Small intestine (tissue), 7 donors: ENCODE measurements at regions not wholly inside any gene's neighbourhood (a gene's known extent, or its start where the extent isn't known, plus 50 kb on each side); places are given as distances from the start of the nearest gene placed in this dataset.

Experiments
- DNase-seq, 2 donors: peaks; one replicate each; pipeline versions ENCODE4 v3.0.0 to v3.0.0-alpha.2; 2013
- FAIRE-seq: peaks from 2 replicates; lab custom pipeline; 2012; peaks lifted over from hg19 to GRCh38; lab: Jason Lieb, UNC
- H3K27ac ChIP-seq, 3 donors: one replicate each; pipeline ENCODE4 v1.5.1; 2013; ENCODE audit warnings: low read length in 2 of 3, mild to moderate bottlenecking in 2 of 3, control low read depth in 1 of 3, inconsistent platforms in 1 of 3, low read depth in 1 of 3, moderate library complexity in 1 of 3
- H3K27me3 ChIP-seq, 3 donors: one replicate each; pipeline ENCODE4 v1.6.1; 2013; ENCODE audit warnings: low read length in 3 of 3, inconsistent platforms in 1 of 3; ENCODE audit not compliant: control insufficient read depth in 3 of 3, insufficient read depth in 3 of 3
- H3K36me3 ChIP-seq, 3 donors: one replicate each; pipeline ENCODE4 v1.6.1; 2013; ENCODE audit warnings: low read length in 3 of 3, inconsistent platforms in 1 of 3, low read depth in 1 of 3, mild to moderate bottlenecking in 1 of 3, moderate library complexity in 1 of 3; ENCODE audit not compliant: control insufficient read depth in 3 of 3, insufficient read depth in 2 of 3
- H3K4me1 ChIP-seq, 3 donors: one replicate each; pipeline ENCODE4 v1.6.1; 2013; ENCODE audit warnings: low read length in 2 of 3, inconsistent platforms in 1 of 3, low read depth in 1 of 3, mild to moderate bottlenecking in 1 of 3, moderate library complexity in 1 of 3; ENCODE audit not compliant: control insufficient read depth in 3 of 3, insufficient read depth in 2 of 3
- H3K4me3 ChIP-seq, 3 donors: one replicate each; pipeline ENCODE4 v1.5.1; 2013; ENCODE audit warnings: low read length in 3 of 3, control low read depth in 1 of 3, inconsistent platforms in 1 of 3, low read depth in 1 of 3, mild to moderate bottlenecking in 1 of 3, moderate library complexity in 1 of 3
- H3K9me3 ChIP-seq, 2 donors: one replicate each; pipeline ENCODE4 v1.6.1; 2013; ENCODE audit warnings: low read depth in 1 of 2, low read length in 1 of 2; ENCODE audit not compliant: control insufficient read depth in 2 of 2, insufficient read depth in 1 of 2
- WGBS, 3 donors: extraction: QIAGEN DNeasy Blood & Tissue Kit; methylation state at CpG; one replicate each; pipeline ENCODE4 v1.1.7; 2013; 5-methylcytosine and 5-hydroxymethylcytosine counted together
- donor health status: healthy with polysubstance abuse.
- donor health status: control.
- donor health status: control.
- donor health status: Bipolar disorder and iron deficiency.
- donor health status: healthy.

- DNase-seq (no peak), FAIRE-seq (no peak)
- H3K4me3 ChIP-seq = no peak overlapping the region
- H3K9me3 ChIP-seq = peaks cover 0 to 4% of the 10 kb centered on the region in 2 donors
- H3K27me3 ChIP-seq = peaks cover 0 to 31% (median 6%) of the 10 kb centered on the region in 3 donors
- 58% methylated on average over 8 of the region's 8 CpGs for WGBS, 3 donors
- no peaks in the 10 kb centered on the region for H3K4me1 ChIP-seq
- no peaks in the 10 kb centered on the region for H3K36me3 ChIP-seq
- no peak overlapping the region for H3K27ac ChIP-seq
Measured at GRCh38 chr6:20033697-20034407, 178.4 kb downstream of the MBOAT1 start.

GRCh38 chr6:20034408-20034769 lies 177.9 kb downstream of the MBOAT1 start:
- Histone ChIP-seq H3K27ac (no peak overlapping the region), H3K9me3 (peaks cover 0 to 4% of the 10 kb centered on the region in 2 donors), H3K36me3 (no peaks in the 10 kb centered on the region), H3K4me3 (no peak overlapping the region), H3K4me1 (no peaks in the 10 kb centered on the region), H3K27me3 (peaks cover 0 to 31% (median 6%) of the 10 kb centered on the region in 3 donors)
- no peak for FAIRE-seq
- no peak for DNase-seq
- 12 to 34% (median 24%) methylated on average over 5 of the region's 5 CpGs for WGBS, 3 donors

GRCh38 chr6:20036141-20036677 lies 176.1 kb downstream of the MBOAT1 start:
- H3K9me3 ChIP-seq = peaks cover 0 to 7% of the 10 kb centered on the region in 2 donors
- H3K36me3 ChIP-seq = no peaks in the 10 kb centered on the region
- DNase-seq (no peak), FAIRE-seq (no peak)
- no peaks in the 10 kb centered on the region for H3K4me1 ChIP-seq
- H3K27ac ChIP-seq = no peak overlapping the region
- H3K27me3 ChIP-seq = peaks cover 0 to 21% (median 6%) of the 10 kb centered on the region in 3 donors
- WGBS, 3 donors = 80 to 90% (median 86%) methylated on average over 7 of the region's 7 CpGs
- H3K4me3 ChIP-seq = no peak overlapping the region

GRCh38 chr6:20038410-20039204 lies 173.7 kb downstream of the MBOAT1 start:
- peaks cover 0 to 5% (median 1%) of the 10 kb centered on the region in 3 donors for H3K27me3 ChIP-seq
- H3K36me3 ChIP-seq = peaks cover 0 to 3% (median 0%) of the 10 kb centered on the region in 3 donors
- H3K27ac ChIP-seq = no peak overlapping the region
- H3K4me3 ChIP-seq = no peak overlapping the region
- no peaks in the 10 kb centered on the region for H3K4me1 ChIP-seq
- DNase-seq (no peak), FAIRE-seq (no peak)
- 65 to 84% (median 67%) methylated on average over 7 of the region's 7 CpGs for WGBS, 3 donors
- peaks cover 0 to 3% of the 10 kb centered on the region in 2 donors for H3K9me3 ChIP-seq

GRCh38 chr6:20044883-20045282 lies 167.4 kb downstream of the MBOAT1 start:
- Histone ChIP-seq H3K4me3 (no peak overlapping the region), H3K9me3 (peaks cover 0 to 3% of the 10 kb centered on the region in 2 donors), H3K27me3 (no peaks in the 10 kb centered on the region), H3K27ac (no peak overlapping the region), H3K4me1 (no peaks in the 10 kb centered on the region), H3K36me3 (peaks cover 0 to 3% (median 0%) of the 10 kb centered on the region in 3 donors)
- 84 to 100% (median 92%) methylated on average over 1 of the region's 1 CpG for WGBS, 3 donors
- FAIRE-seq (no peak), DNase-seq (no peak)
